ENCODE measurements at regions not wholly inside any gene's neighbourhood (a gene's known extent, or its start where the extent isn't known, plus 50 kb on each side); places are given as distances from the start of the nearest gene placed in this dataset.
"Not testable (repeated sequence)": the region's sequence is repeated elsewhere in the genome, so short reads cannot be mapped to it uniquely, and the experiment has no call there.

GRCh38 chr9:75463871-75464270, 375.6 kb downstream of the OSTF1 start:
- no peak for DNase-seq

GRCh38 chr9:75464726-75465125, 376.4 kb downstream of the OSTF1 start:
- DNase-seq: no peak

- no peak for DNase-seq
Measured at GRCh38 chr9:75467142-75467541, 378.8 kb downstream of the OSTF1 start.

GRCh38 chr9:75471549-75472114, 383.3 kb downstream of the OSTF1 start:
- no peak for DNase-seq

- no peak for DNase-seq
Measured at GRCh38 chr9:75482566-75482965, 394.3 kb downstream of the OSTF1 start.

- DNase-seq: no peak
Measured at GRCh38 chr9:75483636-75484035, 395.3 kb downstream of the OSTF1 start.

- peak; percentile 1 for DNase-seq
Measured at GRCh38 chr9:75487856-75488718, 399.8 kb downstream of the OSTF1 start.

- no peak for DNase-seq
Measured at GRCh38 chr9:75488719-75489110, 400.4 kb downstream of the OSTF1 start.

- peak; percentile 0 for DNase-seq
Measured at GRCh38 chr9:75490326-75490725, 400.1 kb upstream of the PCSK5 start.

- no peak for DNase-seq
Measured at GRCh38 chr9:75491533-75491932, 398.9 kb upstream of the PCSK5 start.

- no peak for DNase-seq
Measured at GRCh38 chr9:75499812-75500211, 390.7 kb upstream of the PCSK5 start.

- no peak for DNase-seq
Measured at GRCh38 chr9:75500479-75500878, 390.0 kb upstream of the PCSK5 start.

GRCh38 chr9:75500940-75501339, 389.5 kb upstream of the PCSK5 start:
- not testable (repeated sequence) for DNase-seq

GRCh38 chr9:75504721-75505120, 385.8 kb upstream of the PCSK5 start:
- no peak for DNase-seq

- no peak for DNase-seq
Measured at GRCh38 chr9:75505654-75506053, 384.8 kb upstream of the PCSK5 start.

GRCh38 chr9:75529463-75529862, 361.0 kb upstream of the PCSK5 start:
- no peak for DNase-seq

- no peak for DNase-seq
Measured at GRCh38 chr9:75531588-75531987, 358.9 kb upstream of the PCSK5 start.

GRCh38 chr9:75532233-75533050, 358.0 kb upstream of the PCSK5 start:
- no peak for DNase-seq

- DNase-seq: no peak
Measured at GRCh38 chr9:75539523-75539922, 350.9 kb upstream of the PCSK5 start.

GRCh38 chr9:75540185-75540584, 350.3 kb upstream of the PCSK5 start:
- DNase-seq: no peak

GRCh38 chr9:75541734-75542133, 348.7 kb upstream of the PCSK5 start:
- no peak for DNase-seq

GRCh38 chr9:75544815-75545214, 345.7 kb upstream of the PCSK5 start:
- DNase-seq: no peak

GRCh38 chr9:75545287-75545686, 345.2 kb upstream of the PCSK5 start:
- DNase-seq: no peak

- no peak for DNase-seq
Measured at GRCh38 chr9:75548871-75549270, 341.6 kb upstream of the PCSK5 start.
